GM12878 (cell line): ENCODE measurements at regions not wholly inside any gene's neighbourhood (a gene's known extent, or its start where the extent isn't known, plus 50 kb on each side); places are given as distances from the start of the nearest gene placed in this dataset.

ENCODE experiments used
- ATAC-seq: fragments of 200-7000 bp; cut with Tn5 transposase; 3 replicates; pipeline ENCODE4 v1.9.1; 2020; ENCODE audit warnings: mild to moderate bottlenecking, moderate library complexity
- BruUV-seq: library from RNA; stranded (reverse); fragments of 400-500 nt; replicated peaks from 2 replicates; lab custom pipeline; 2021; lab: Mats Ljungman, UMichigan
- CTCF ChIA-PET: fragments of 300-600 bp; sonication (Branson Sonifier 250); formaldehyde crosslinking; extraction: SDS; loops from one replicate; lab custom pipeline; 2021; ENCODE audit warnings: inconsistent platforms; lab: Yijun Ruan, JAX
- POLR2A ChIA-PET: fragments of 350-600 bp; formaldehyde crosslinking; extraction: SDS; loops from one replicate; lab custom pipeline; 2021; ENCODE audit warnings: inconsistent platforms; lab: Charles Lee
- RAD21 ChIA-PET: fragments of 300-600 bp; sonication (Branson Sonifier 250); formaldehyde crosslinking; loops from one replicate; lab custom pipeline; 2023; ENCODE audit warnings: antibody characterized with exemption; ENCODE audit not compliant: unreplicated experiment; lab: Charles Lee
- SMC1A ChIA-PET: fragments of 300-600 bp; sonication (Branson Sonifier 250); formaldehyde crosslinking; loops from one replicate; lab custom pipeline; 2023; ENCODE audit not compliant: unreplicated experiment, uncharacterized antibody; lab: Charles Lee
- DNase-seq: peaks from one replicate; pipeline ENCODE4 v3.0.0-alpha.2; 2011; ENCODE audit warnings: low read depth, low spot score
- FAIRE-seq: peaks from 3 replicates; lab custom pipeline; 2011; peaks lifted over from hg19 to GRCh38; lab: Jason Lieb, UNC
- H2AFZ ChIP-seq: 2 replicates; pipeline ENCODE4 v1.6.0; 2011; ENCODE audit warnings: low read depth, low read length, control low read depth; ENCODE audit not compliant: control insufficient read depth
- H3K27ac ChIP-seq: 2 replicates; pipeline ENCODE4 v1.5.1; 2011; ENCODE audit warnings: control low read depth; ENCODE audit not compliant: control insufficient read depth, insufficient read depth
- H3K27me3 ChIP-seq, 2 experiments: replicated peaks in 1 of 2; 2 replicates each; pipeline versions ENCODE4 v1.6.0 to v1.6.1; 2011; ENCODE audit warnings: low read length in 1 of 2; ENCODE audit not compliant: control insufficient read depth in 2 of 2, insufficient read depth in 2 of 2
- H3K36me3 ChIP-seq, 2 experiments: 2 replicates each; pipeline ENCODE4 v1.5.1; 2011; ENCODE audit warnings: low read length in 1 of 2; ENCODE audit not compliant: control insufficient read depth in 2 of 2, insufficient read depth in 2 of 2
- H3K4me1 ChIP-seq: 2 replicates; pipeline ENCODE4 v1.6.1; 2011; ENCODE audit warnings: mild to moderate bottlenecking, low read length, moderate library complexity, mixed read lengths; ENCODE audit not compliant: control insufficient read depth, insufficient read depth
- H3K4me2 ChIP-seq: 2 replicates; pipeline ENCODE4 v1.6.0; 2011; ENCODE audit warnings: control low read depth; ENCODE audit not compliant: control insufficient read depth, insufficient read depth
- H3K4me3 ChIP-seq: fragments of 200-600 bp; sonication (generic); 2 replicates; pipeline ENCODE4 v1.5.1; 2016
- H3K79me2 ChIP-seq: 2 replicates; pipeline ENCODE4 v1.6.0; 2011; ENCODE audit warnings: low read length; ENCODE audit not compliant: control insufficient read depth, insufficient read depth
- H3K9ac ChIP-seq: 2 replicates; pipeline ENCODE4 v1.8.0; 2011; ENCODE audit warnings: low read length, control low read depth, mixed read lengths; ENCODE audit not compliant: control insufficient read depth, insufficient read depth
- H3K9me3 ChIP-seq: replicated peaks from 3 replicates; pipeline ENCODE4 v1.5.1; 2011; ENCODE audit warnings: mild to moderate bottlenecking, low read length; ENCODE audit not compliant: control insufficient read depth, insufficient read depth
- H4K20me1 ChIP-seq: 2 replicates; pipeline ENCODE4 v1.6.0; 2011; ENCODE audit not compliant: control insufficient read depth, insufficient read depth
- FOXM1 ChIP-seq: IDR thresholded peaks from 2 replicates; pipeline ENCODE4 v1.6.1; 2012; ENCODE audit warnings: low read depth, mild to moderate bottlenecking, inconsistent platforms, low read length, moderate library complexity
- GATAD2B ChIP-seq: fragments of 450-650 bp; conservative IDR thresholded peaks from 2 replicates; pipeline ENCODE4 v1.6.1; 2017; ENCODE audit warnings: low read depth, mild to moderate bottlenecking, moderate library complexity
- HDAC6 ChIP-seq: fragments of 200-600 bp; sonication (generic); IDR thresholded peaks from one replicate; pipeline ENCODE4 v1.8.0; 2017; ENCODE audit warnings: antibody characterized with exemption; ENCODE audit not compliant: unreplicated experiment
- MTA3 ChIP-seq: IDR thresholded peaks from 2 replicates; pipeline ENCODE4 v1.6.1; 2012; ENCODE audit warnings: low read length, inconsistent platforms, borderline replicate concordance
- MXI1 ChIP-seq: fragments of 150-350 bp; IDR thresholded peaks from 2 replicates; pipeline ENCODE4 v1.6.1; 2011; ENCODE audit warnings: low read depth, mild to moderate bottlenecking, inconsistent platforms, low read length, improper control_type of control experiment
- NFIC ChIP-seq: IDR thresholded peaks from 2 replicates; pipeline ENCODE4 v1.6.1; 2012; ENCODE audit warnings: low read depth, mild to moderate bottlenecking, inconsistent platforms, low read length, moderate library complexity
- NR2C1 ChIP-seq: fragments of 450-650 bp; IDR thresholded peaks from 2 replicates; pipeline ENCODE4 v1.6.1; 2017; ENCODE audit warnings: antibody characterized with exemption, mild to moderate bottlenecking, moderate library complexity
- NR2C2 ChIP-seq: IDR thresholded peaks from 2 replicates; pipeline ENCODE4 v1.6.1; 2011; ENCODE audit warnings: borderline replicate concordance, low read depth; ENCODE audit not compliant: control insufficient read depth, insufficient read length
- PAX5 ChIP-seq: IDR thresholded peaks from 2 replicates; pipeline ENCODE4 v1.6.1; 2011; ENCODE audit warnings: low read depth, low read length, borderline replicate concordance
- RFX5 ChIP-seq: IDR thresholded peaks from 2 replicates; pipeline ENCODE4 v1.6.1; 2011; ENCODE audit warnings: low read depth, low read length, improper control_type of control experiment
- SIX5 ChIP-seq: IDR thresholded peaks from 2 replicates; pipeline ENCODE4 v1.6.1; 2011; ENCODE audit warnings: mild to moderate bottlenecking, low read depth, low read length, moderate library complexity; ENCODE audit not compliant: severe bottlenecking
- TCF3 ChIP-seq: IDR thresholded peaks from 2 replicates; pipeline ENCODE4 v1.6.1; 2012; ENCODE audit warnings: low read depth, mild to moderate bottlenecking, low read length, borderline replicate concordance; ENCODE audit not compliant: insufficient read depth
- ZNF24 ChIP-seq: fragments of 450-650 bp; IDR thresholded peaks from 2 replicates; pipeline ENCODE4 v1.6.1; 2017; ENCODE audit warnings: antibody characterized with exemption, mild to moderate bottlenecking
- ZNF384 ChIP-seq: IDR thresholded peaks from 2 replicates; pipeline ENCODE4 v1.6.1; 2012; ENCODE audit warnings: low read depth, mild to moderate bottlenecking, low read length, improper control_type of control experiment, borderline replicate concordance
- WGBS: methylation state at CpG from one replicate; pipeline ENCODE4 v1.1.6; 2016; ENCODE audit warnings: low lambda C conversion rate; ENCODE audit not compliant: insufficient replicate concordance, insufficient coverage; ENCODE audit errors: missing lambda C conversion rate; 5-methylcytosine and 5-hydroxymethylcytosine counted together
- in situ Hi-C: fragments of 300-500 bp; cut with MboI; formaldehyde crosslinking; loops from 9 replicates; pipeline ENCODE4 v1.14.3; 2018; ENCODE audit warnings: mixed read lengths
- intact Hi-C: fragments of 100-400 bp; cut with micrococcal nuclease; formaldehyde crosslinking; loops from one replicate; pipeline ENCODE4 v1.14.2; 2022; ENCODE audit not compliant: unreplicated experiment
- TF ChIP-seq, protein P1 (sequence below): IDR thresholded peaks from 2 replicates; pipeline ENCODE4 v1.6.1; 2012; ENCODE audit warnings: mild to moderate bottlenecking, low read depth, low read length
- TF ChIP-seq, protein P2 (sequence below): fragments of 450-650 bp; IDR thresholded peaks from 2 replicates; pipeline ENCODE4 v1.6.1; 2017; ENCODE audit warnings: antibody characterized with exemption, mild to moderate bottlenecking, moderate library complexity
- TF ChIP-seq, protein P3 (sequence below): fragments of 150-350 bp; IDR thresholded peaks from 2 replicates; pipeline ENCODE4 v1.6.1; 2016; ENCODE audit warnings: low read depth, low read length

DNA sequence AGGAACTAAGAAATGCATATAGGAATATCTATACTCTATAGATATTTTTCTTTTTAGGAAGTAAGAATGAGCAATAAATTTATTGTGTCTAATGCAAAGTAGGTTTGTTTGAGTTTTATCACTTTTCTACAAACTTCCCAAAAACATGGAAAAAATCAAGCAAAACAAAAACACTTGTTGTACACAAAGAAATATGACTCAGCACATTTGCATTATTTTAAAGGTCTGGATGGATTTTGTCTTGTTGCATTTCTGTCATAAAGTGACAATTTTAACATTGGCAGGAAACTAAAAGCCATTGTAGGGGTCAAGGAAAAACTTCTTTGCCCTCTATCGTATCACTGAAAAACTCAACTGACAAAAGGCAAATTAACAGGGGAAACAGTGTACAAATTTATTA lies 267.2 kb downstream of the PYDC2 start:
- H3K4me3 ChIP-seq: no peak overlapping the region
- H3K9me3 ChIP-seq: no peaks in the 10 kb centered on the region
- no peaks in the 10 kb centered on the region for H4K20me1 ChIP-seq
- H3K27ac ChIP-seq: no peak overlapping the region
- DNase-seq: no peak
- H2AFZ ChIP-seq: no peak overlapping the region
- BruUV-seq: no TSS peak
- CTCF ChIA-PET: no interaction called here
- ATAC-seq: no peak
- H3K4me1 ChIP-seq: no peaks in the 10 kb centered on the region
- in situ Hi-C loops (no loop called here), intact Hi-C loops (no loop called here)
- RAD21 ChIA-PET: no interaction called here
- 67% methylated on average over 1 of the region's 1 CpG for WGBS
- H3K27me3 ChIP-seq: no peaks in the 10 kb centered on the region
- POLR2A ChIA-PET: no interaction called here
- no peak for FAIRE-seq
- no peak overlapping the region for H3K9ac ChIP-seq
- SMC1A ChIA-PET: no interaction called here
- no peaks in the 10 kb centered on the region for H3K36me3 ChIP-seq
- no peak overlapping the region for H3K4me2 ChIP-seq
- H3K79me2 ChIP-seq: no peaks in the 10 kb centered on the region
- TF ChIP-seq NR2C1 (no peak), PAX5 (no peak), RFX5 (no peak), HDAC6 (no peak), TCF3 (no peak), MTA3 (no peak), FOXM1 (no peak), GATAD2B (no peak), NR2C2 (no peak), SIX5 (no peak), ZNF384 (no peak), ZNF24 (no peak), MXI1 (no peak), NFIC (no peak)
- TF ChIP-seq, protein P1, sequence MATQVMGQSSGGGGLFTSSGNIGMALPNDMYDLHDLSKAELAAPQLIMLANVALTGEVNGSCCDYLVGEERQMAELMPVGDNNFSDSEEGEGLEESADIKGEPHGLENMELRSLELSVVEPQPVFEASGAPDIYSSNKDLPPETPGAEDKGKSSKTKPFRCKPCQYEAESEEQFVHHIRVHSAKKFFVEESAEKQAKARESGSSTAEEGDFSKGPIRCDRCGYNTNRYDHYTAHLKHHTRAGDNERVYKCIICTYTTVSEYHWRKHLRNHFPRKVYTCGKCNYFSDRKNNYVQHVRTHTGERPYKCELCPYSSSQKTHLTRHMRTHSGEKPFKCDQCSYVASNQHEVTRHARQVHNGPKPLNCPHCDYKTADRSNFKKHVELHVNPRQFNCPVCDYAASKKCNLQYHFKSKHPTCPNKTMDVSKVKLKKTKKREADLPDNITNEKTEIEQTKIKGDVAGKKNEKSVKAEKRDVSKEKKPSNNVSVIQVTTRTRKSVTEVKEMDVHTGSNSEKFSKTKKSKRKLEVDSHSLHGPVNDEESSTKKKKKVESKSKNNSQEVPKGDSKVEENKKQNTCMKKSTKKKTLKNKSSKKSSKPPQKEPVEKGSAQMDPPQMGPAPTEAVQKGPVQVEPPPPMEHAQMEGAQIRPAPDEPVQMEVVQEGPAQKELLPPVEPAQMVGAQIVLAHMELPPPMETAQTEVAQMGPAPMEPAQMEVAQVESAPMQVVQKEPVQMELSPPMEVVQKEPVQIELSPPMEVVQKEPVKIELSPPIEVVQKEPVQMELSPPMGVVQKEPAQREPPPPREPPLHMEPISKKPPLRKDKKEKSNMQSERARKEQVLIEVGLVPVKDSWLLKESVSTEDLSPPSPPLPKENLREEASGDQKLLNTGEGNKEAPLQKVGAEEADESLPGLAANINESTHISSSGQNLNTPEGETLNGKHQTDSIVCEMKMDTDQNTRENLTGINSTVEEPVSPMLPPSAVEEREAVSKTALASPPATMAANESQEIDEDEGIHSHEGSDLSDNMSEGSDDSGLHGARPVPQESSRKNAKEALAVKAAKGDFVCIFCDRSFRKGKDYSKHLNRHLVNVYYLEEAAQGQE: no peak
- TF ChIP-seq, protein P2, sequence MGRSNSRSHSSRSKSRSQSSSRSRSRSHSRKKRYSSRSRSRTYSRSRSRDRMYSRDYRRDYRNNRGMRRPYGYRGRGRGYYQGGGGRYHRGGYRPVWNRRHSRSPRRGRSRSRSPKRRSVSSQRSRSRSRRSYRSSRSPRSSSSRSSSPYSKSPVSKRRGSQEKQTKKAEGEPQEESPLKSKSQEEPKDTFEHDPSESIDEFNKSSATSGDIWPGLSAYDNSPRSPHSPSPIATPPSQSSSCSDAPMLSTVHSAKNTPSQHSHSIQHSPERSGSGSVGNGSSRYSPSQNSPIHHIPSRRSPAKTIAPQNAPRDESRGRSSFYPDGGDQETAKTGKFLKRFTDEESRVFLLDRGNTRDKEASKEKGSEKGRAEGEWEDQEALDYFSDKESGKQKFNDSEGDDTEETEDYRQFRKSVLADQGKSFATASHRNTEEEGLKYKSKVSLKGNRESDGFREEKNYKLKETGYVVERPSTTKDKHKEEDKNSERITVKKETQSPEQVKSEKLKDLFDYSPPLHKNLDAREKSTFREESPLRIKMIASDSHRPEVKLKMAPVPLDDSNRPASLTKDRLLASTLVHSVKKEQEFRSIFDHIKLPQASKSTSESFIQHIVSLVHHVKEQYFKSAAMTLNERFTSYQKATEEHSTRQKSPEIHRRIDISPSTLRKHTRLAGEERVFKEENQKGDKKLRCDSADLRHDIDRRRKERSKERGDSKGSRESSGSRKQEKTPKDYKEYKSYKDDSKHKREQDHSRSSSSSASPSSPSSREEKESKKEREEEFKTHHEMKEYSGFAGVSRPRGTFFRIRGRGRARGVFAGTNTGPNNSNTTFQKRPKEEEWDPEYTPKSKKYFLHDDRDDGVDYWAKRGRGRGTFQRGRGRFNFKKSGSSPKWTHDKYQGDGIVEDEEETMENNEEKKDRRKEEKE: no peak
- TF ChIP-seq, protein P3, sequence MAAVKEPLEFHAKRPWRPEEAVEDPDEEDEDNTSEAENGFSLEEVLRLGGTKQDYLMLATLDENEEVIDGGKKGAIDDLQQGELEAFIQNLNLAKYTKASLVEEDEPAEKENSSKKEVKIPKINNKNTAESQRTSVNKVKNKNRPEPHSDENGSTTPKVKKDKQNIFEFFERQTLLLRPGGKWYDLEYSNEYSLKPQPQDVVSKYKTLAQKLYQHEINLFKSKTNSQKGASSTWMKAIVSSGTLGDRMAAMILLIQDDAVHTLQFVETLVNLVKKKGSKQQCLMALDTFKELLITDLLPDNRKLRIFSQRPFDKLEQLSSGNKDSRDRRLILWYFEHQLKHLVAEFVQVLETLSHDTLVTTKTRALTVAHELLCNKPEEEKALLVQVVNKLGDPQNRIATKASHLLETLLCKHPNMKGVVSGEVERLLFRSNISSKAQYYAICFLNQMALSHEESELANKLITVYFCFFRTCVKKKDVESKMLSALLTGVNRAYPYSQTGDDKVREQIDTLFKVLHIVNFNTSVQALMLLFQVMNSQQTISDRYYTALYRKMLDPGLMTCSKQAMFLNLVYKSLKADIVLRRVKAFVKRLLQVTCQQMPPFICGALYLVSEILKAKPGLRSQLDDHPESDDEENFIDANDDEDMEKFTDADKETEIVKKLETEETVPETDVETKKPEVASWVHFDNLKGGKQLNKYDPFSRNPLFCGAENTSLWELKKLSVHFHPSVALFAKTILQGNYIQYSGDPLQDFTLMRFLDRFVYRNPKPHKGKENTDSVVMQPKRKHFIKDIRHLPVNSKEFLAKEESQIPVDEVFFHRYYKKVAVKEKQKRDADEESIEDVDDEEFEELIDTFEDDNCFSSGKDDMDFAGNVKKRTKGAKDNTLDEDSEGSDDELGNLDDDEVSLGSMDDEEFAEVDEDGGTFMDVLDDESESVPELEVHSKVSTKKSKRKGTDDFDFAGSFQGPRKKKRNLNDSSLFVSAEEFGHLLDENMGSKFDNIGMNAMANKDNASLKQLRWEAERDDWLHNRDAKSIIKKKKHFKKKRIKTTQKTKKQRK: no peak
